NT2/D1 (cell line): ENCODE measurements at regions not wholly inside any gene's neighbourhood (a gene's known extent, or its start where the extent isn't known, plus 50 kb on each side); places are given as distances from the start of the nearest gene placed in this dataset.

Experiments
- DNase-seq: peaks from one replicate; pipeline ENCODE4 v3.0.0-alpha.2; 2011; ENCODE audit warnings: low read depth, low spot score
- H3K27me3 ChIP-seq: 2 replicates; pipeline ENCODE4 v1.6.0; 2011; ENCODE audit warnings: mild to moderate bottlenecking; ENCODE audit not compliant: insufficient read length, insufficient read depth
- H3K36me3 ChIP-seq: 2 replicates; pipeline ENCODE4 v1.6.1; 2011; ENCODE audit warnings: mild to moderate bottlenecking, low read length, mixed read lengths; ENCODE audit not compliant: insufficient read depth, insufficient read length
- H3K4me1 ChIP-seq: 2 replicates; pipeline ENCODE4 v1.5.1; 2011; ENCODE audit not compliant: insufficient read depth, insufficient read length
- H3K4me3 ChIP-seq: 2 replicates; pipeline ENCODE4 v1.5.1; 2011; ENCODE audit warnings: low read depth; ENCODE audit not compliant: insufficient read length
- H3K9ac ChIP-seq: 2 replicates; pipeline ENCODE4 v1.6.0; 2011; ENCODE audit warnings: low read depth; ENCODE audit not compliant: insufficient read length
- H3K9me3 ChIP-seq: 2 replicates; pipeline ENCODE4 v1.5.1; 2011; ENCODE audit warnings: mild to moderate bottlenecking, low read length; ENCODE audit not compliant: insufficient read depth
- SUZ12 ChIP-seq: IDR thresholded peaks from 2 replicates; pipeline ENCODE4 v1.6.1; 2011; ENCODE audit not compliant: insufficient read length, insufficient read depth; ENCODE audit errors: extremely low read depth
- YY1 ChIP-seq: IDR thresholded peaks from 2 replicates; pipeline ENCODE4 v1.6.1; 2011; ENCODE audit not compliant: insufficient read length, insufficient read depth
- ZNF274 ChIP-seq: IDR thresholded peaks from 2 replicates; pipeline ENCODE4 v1.6.1; 2011; ENCODE audit warnings: mild to moderate bottlenecking, low read depth, low read length

DNA sequence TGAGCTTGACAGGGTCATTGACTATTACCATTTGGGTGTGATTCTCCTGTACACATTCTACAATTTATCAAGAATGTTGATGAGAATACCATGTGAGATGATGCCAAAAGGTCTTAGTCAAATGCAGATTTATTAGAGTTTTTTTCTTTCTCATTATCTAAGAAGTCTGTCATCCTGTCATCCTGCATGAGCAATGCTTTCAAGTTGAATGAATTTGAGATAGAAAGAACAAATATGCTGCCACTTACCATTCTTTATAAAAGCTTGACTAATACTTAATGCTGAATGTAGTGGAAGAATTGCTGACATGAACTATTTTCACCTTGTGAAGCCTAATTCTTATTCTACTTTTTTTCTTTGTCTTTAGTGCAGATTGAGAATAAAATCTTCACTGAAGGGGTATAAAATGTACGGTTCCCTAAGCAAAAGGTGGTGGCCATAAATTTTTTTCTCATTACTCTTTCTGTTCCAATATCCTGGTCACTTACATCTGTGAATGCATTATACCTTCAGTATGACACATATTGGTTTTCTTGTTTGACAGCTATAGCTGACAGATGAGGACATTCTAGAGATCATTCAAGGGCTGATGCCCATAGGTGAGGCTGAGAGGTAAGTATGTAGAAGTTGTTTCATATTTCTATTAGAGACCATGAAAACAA lies 1434.7 kb downstream of the SLITRK1 start:
- Histone ChIP-seq H3K4me1 (no peaks in the 10 kb centered on the region), H3K36me3 (no peaks in the 10 kb centered on the region), H3K9me3 (no peaks in the 10 kb centered on the region), H3K4me3 (no peak overlapping the region), H3K27me3 (no peaks in the 10 kb centered on the region), H3K9ac (no peak overlapping the region)
- no peak for DNase-seq
- no peak for TF ChIP-seq YY1
- no peak for TF ChIP-seq SUZ12
- no peak for TF ChIP-seq ZNF274

DNA sequence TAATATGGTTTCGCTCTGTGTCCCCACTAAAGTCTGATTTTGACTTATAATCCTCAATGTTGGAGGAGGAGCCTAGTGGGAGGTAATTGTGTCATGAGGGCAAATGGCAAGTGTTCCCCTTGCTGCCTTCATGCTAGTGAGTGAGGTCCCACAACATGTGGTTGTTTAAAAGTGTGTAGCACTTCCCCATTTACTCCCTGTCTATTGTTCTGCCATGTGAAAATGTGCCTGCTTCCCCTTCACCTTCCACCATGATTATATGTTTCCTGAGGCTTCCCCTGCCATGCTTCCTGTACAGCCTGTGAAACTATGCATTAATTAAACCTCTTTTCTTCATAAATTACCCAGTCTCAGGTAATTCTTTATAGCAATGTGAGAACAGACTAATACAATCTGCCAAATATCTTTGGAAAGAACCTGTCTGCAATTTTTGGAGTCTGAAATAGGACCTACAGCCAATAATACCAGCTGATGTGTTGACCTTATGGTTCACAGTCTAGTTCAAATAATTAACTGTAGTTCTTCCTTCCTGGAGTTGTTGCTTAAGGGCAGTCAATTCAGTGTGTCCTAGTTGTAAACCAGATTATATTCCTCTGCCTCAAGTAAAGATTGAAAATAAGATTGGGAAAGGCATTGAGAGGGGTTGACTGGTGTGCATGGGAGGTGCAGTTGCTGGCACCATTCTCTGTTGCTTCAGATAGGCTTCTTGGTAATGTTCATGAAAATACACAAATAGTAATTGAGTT lies 1442.9 kb downstream of the SLITRK1 start:
- Histone ChIP-seq H3K4me1 (no peaks in the 10 kb centered on the region), H3K4me3 (no peak overlapping the region), H3K36me3 (no peaks in the 10 kb centered on the region), H3K9me3 (peaks cover 17% of the 10 kb centered on the region; the same call in 1 of the 2 replicates), H3K27me3 (no peaks in the 10 kb centered on the region), H3K9ac (no peak overlapping the region)
- DNase-seq, result no peak
- TF ChIP-seq YY1 (no peak), ZNF274 (no peak), SUZ12 (no peak)

DNA sequence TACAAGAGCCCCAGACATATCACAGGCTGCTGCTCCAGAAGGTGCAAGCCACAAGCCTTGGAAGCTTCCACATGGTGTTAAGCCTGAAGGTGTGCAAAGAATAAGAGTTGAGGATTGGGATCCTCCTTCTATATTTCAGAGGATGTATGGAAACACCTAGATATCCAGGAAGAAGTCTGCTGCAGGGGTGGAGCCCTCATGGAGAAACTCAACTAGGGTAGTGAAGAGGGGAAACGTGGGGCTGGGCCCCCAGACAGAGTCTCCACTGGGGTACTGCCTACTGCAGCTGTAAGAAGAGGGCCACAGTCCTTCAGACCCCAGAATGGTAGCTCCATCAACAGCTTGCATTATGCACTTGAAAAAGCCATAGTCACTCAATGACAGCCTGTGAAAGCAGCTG lies 1444.0 kb downstream of the SLITRK1 start:
- H3K4me1 ChIP-seq, result no peaks in the 10 kb centered on the region
- no peaks in the 10 kb centered on the region for H3K36me3 ChIP-seq
- no peaks in the 10 kb centered on the region for H3K27me3 ChIP-seq
- no peak overlapping the region for H3K4me3 ChIP-seq
- H3K9me3 ChIP-seq, result peaks cover 17% of the 10 kb centered on the region; the same call in 1 of the 2 replicates
- H3K9ac ChIP-seq, result no peak overlapping the region
- DNase-seq, result no peak
- TF ChIP-seq SUZ12 (no peak), YY1 (no peak), ZNF274 (no peak)

GRCh38 chr13:82436099-82436585 lies 1446.1 kb downstream of the SLITRK1 start:
- H3K36me3 ChIP-seq, result no peaks in the 10 kb centered on the region
- no peak overlapping the region for H3K9ac ChIP-seq
- no peak overlapping the region for H3K4me3 ChIP-seq
- no peak for TF ChIP-seq ZNF274
- TF ChIP-seq YY1, result no peak
- no peak for TF ChIP-seq SUZ12
- no peaks in the 10 kb centered on the region for H3K27me3 ChIP-seq
- H3K4me1 ChIP-seq, result no peaks in the 10 kb centered on the region
- H3K9me3 ChIP-seq, result peaks cover 17% of the 10 kb centered on the region; the same call in 1 of the 2 replicates
- no peak for DNase-seq

DNA sequence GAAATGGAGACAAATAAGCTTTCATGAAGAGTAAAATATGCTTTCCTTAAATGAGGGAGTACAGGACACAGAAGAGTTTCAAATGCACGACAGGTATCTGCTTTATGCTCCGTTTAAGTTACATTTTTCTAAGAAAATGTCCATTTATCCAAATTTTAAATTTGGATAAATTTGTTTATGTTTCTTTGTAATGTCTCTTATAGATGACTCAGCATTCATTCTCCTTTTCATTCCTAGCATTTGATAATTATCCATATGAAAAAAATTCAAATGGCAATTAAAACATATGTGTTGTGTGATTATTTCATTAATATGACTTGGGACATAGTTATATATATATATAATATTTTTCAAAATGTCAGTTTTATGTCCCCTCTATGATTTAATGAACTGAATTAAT lies 1449.3 kb downstream of the SLITRK1 start:
- Histone ChIP-seq H3K4me3 (no peak overlapping the region), H3K27me3 (no peaks in the 10 kb centered on the region), H3K9ac (no peak overlapping the region), H3K4me1 (no peaks in the 10 kb centered on the region), H3K9me3 (peaks cover 5% of the 10 kb centered on the region; the same call in 1 of the 2 replicates), H3K36me3 (no peaks in the 10 kb centered on the region)
- no peak for DNase-seq
- no peak for TF ChIP-seq ZNF274
- TF ChIP-seq SUZ12, result no peak
- no peak for TF ChIP-seq YY1

GRCh38 chr13:82412749-82413148 lies 1469.5 kb downstream of the SLITRK1 start:
- TF ChIP-seq ZNF274 (no peak), SUZ12 (no peak)
- no peaks in the 10 kb centered on the region for H3K4me1 ChIP-seq
- no peaks in the 10 kb centered on the region for H3K27me3 ChIP-seq
- H3K9ac ChIP-seq, result no peak overlapping the region
- no peaks in the 10 kb centered on the region for H3K9me3 ChIP-seq
- no peaks in the 10 kb centered on the region for H3K36me3 ChIP-seq
- DNase-seq, result no peak
- no peak overlapping the region for H3K4me3 ChIP-seq

DNA sequence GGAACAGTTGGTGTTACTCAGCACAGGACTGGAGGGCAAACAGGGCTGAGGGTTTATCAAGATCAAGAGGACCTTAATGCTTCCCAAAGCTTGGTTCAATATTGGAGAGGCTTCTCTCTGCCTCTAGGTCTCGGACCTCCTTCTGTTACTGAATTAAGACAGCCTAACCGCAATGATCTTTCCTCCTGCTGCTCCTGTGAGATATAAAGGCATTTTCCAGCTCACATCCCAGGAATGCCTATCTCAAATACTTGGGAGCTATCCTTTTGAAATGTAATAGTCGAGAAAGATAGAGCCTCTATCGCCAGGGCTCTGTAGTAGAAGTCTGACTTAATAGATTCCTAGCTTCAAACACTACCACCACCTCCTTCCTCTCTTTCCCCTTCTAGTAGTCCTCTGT lies 1475.0 kb downstream of the SLITRK1 start:
- Histone ChIP-seq H3K4me1 (no peaks in the 10 kb centered on the region), H3K9ac (no peak overlapping the region), H3K36me3 (no peaks in the 10 kb centered on the region), H3K27me3 (no peaks in the 10 kb centered on the region), H3K4me3 (no peak overlapping the region), H3K9me3 (no peaks in the 10 kb centered on the region)
- TF ChIP-seq SUZ12 (no peak), ZNF274 (no peak), YY1 (no peak)
- DNase-seq, result no peak
